ENCODE measurements at regions not wholly inside any gene's neighbourhood (a gene's known extent, or its start where the extent isn't known, plus 50 kb on each side); places are given as distances from the start of the nearest gene placed in this dataset.

GRCh38 chr3:154729741-154730140, 299.8 kb upstream of the GPR149 start:
- TF ChIP-seq CTCF (IDR thresholded peaks at IDR 0.05) (no peak), POLR2A (IDR thresholded peaks at IDR 0.05) (no peak)

All from testis (tissue), 2 donors.